HepG2 (cell line): ENCODE measurements at regions not wholly inside any gene's neighbourhood (a gene's known extent, or its start where the extent isn't known, plus 50 kb on each side); places are given as distances from the start of the nearest gene placed in this dataset.

ENCODE experiments used
- ATAC-seq: fragments of 200-7000 bp; cut with Tn5 transposase; 3 replicates; pipeline ENCODE4 v1.9.1; 2020; ENCODE audit warnings: mild to moderate bottlenecking, moderate library complexity
- BruUV-seq: library from RNA; stranded (reverse); fragments of 400-500 nt; replicated peaks from 2 replicates; lab custom pipeline; 2021; lab: Mats Ljungman, UMichigan
- CTCF ChIA-PET: fragments of 300-600 bp; formaldehyde crosslinking; extraction: SDS; loops from one replicate; lab custom pipeline; 2021; ENCODE audit warnings: low total read pairs, inconsistent platforms, low intra/inter-chr PET ratio; lab: Yijun Ruan, JAX
- POLR2A ChIA-PET: fragments of 350-600 bp; sonication (Branson Sonifier 250); formaldehyde crosslinking; loops from one replicate; lab custom pipeline; 2020; ENCODE audit warnings: antibody characterized with exemption, inconsistent platforms; lab: Yijun Ruan, JAX
- DNase-seq: peaks from one replicate; pipeline ENCODE4 v3.0.0-alpha.2; 2015; ENCODE audit warnings: low spot score
- FAIRE-seq: peaks from 3 replicates; lab custom pipeline; 2011; peaks lifted over from hg19 to GRCh38; lab: Jason Lieb, UNC
- H2AFZ ChIP-seq: one replicate; pipeline ENCODE4 v1.6.1; 2011; ENCODE audit warnings: low read length, inconsistent platforms
- H3K27ac ChIP-seq: fragments of 300-600 bp; 3 replicates; pipeline ENCODE4 v1.8.0; 2011; ENCODE audit warnings: mixed run types, mild to moderate bottlenecking, mixed read lengths, low read length, inconsistent platforms; ENCODE audit not compliant: insufficient read depth; ENCODE audit errors: extremely low read length
- H3K27me3 ChIP-seq, 2 experiments: fragments of 200-600 bp in 1 of 2; 2 replicates in 1 of 2; 3 replicates in 1 of 2; pipeline versions ENCODE4 v1.6.0 to v1.8.0; 2011; ENCODE audit warnings: low read length in 2 of 2, mild to moderate bottlenecking in 2 of 2, moderate library complexity in 2 of 2, inconsistent platforms in 1 of 2; ENCODE audit not compliant: insufficient read depth in 2 of 2, control insufficient read depth in 1 of 2
- H3K36me3 ChIP-seq, 2 experiments: fragments of 200-600 bp in 1 of 2; replicated peaks in 1 of 2; 2 replicates in 1 of 2; 3 replicates in 1 of 2; pipeline versions ENCODE4 v1.5.1 to v1.8.0; 2011; ENCODE audit warnings: low read length in 2 of 2, inconsistent platforms in 1 of 2; ENCODE audit not compliant: insufficient read depth in 2 of 2, control insufficient read depth in 1 of 2
- H3K4me1 ChIP-seq: 2 replicates; pipeline ENCODE4 v1.5.1; 2012; ENCODE audit warnings: low read length, inconsistent platforms; ENCODE audit not compliant: insufficient read depth
- H3K4me2 ChIP-seq: 2 replicates; pipeline ENCODE4 v1.6.0; 2011; ENCODE audit warnings: low read depth, low read length, inconsistent platforms
- H3K4me3 ChIP-seq, 3 experiments: fragments of 200-600 bp in 1 of 3; sonication (generic), shearing (Covaris generic) in 1 of 3; replicated peaks in 1 of 3; 2 replicates each; pipeline ENCODE4 v1.5.1; 2011 to 2016; ENCODE audit warnings: low read length in 3 of 3, inconsistent platforms in 2 of 3, low read depth in 2 of 3, mild to moderate bottlenecking in 2 of 3, control low read depth in 1 of 3, mixed read lengths in 1 of 3; ENCODE audit not compliant: insufficient read depth in 1 of 3
- H3K79me2 ChIP-seq: one replicate; pipeline ENCODE4 v1.6.1; 2011; ENCODE audit warnings: low read length, inconsistent platforms; ENCODE audit not compliant: insufficient read depth
- H3K9ac ChIP-seq: 2 replicates; pipeline ENCODE4 v1.6.0; 2011; ENCODE audit warnings: mild to moderate bottlenecking, low read depth, low read length, inconsistent platforms; ENCODE audit not compliant: insufficient read depth
- H3K9me3 ChIP-seq: 2 replicates; pipeline ENCODE4 v1.5.1; 2012; ENCODE audit warnings: mild to moderate bottlenecking, low read length
- H4K20me1 ChIP-seq: 2 replicates; pipeline ENCODE4 v1.6.0; 2011; ENCODE audit warnings: inconsistent platforms, mild to moderate bottlenecking, low read length, moderate library complexity; ENCODE audit not compliant: insufficient read depth
- BCL3 ChIP-seq: sonication (generic); formaldehyde crosslinking; IDR thresholded peaks from 2 replicates; pipeline ENCODE4 v1.5.1; 2020; ENCODE audit warnings: mild to moderate bottlenecking, missing genetic modification reagents, moderate library complexity
- CENPT ChIP-seq: sonication (generic); formaldehyde crosslinking; IDR thresholded peaks from 2 replicates; pipeline ENCODE4 v1.8.0; 2022; ENCODE audit warnings: low read depth, mild to moderate bottlenecking, moderate library complexity, missing genetic modification reagents
- FOXC1 ChIP-seq: sonication (generic); formaldehyde crosslinking; IDR thresholded peaks from 2 replicates; pipeline ENCODE4 v1.8.0; 2022; ENCODE audit warnings: mild to moderate bottlenecking, missing genetic modification reagents, borderline replicate concordance
- GABPB1 ChIP-seq: IDR thresholded peaks from 2 replicates; pipeline ENCODE4 v1.6.1; 2016; ENCODE audit warnings: mild to moderate bottlenecking, missing genetic modification reagents, moderate library complexity, missing compliant biosample characterization
- KLF16 ChIP-seq, 2 experiments: sonication (generic) in 1 of 2; formaldehyde crosslinking in 1 of 2; IDR thresholded peaks; 2 replicates each; pipeline versions ENCODE4 v1.6.1 to v1.8.0; 2016 to 2023; ENCODE audit warnings: missing genetic modification reagents in 2 of 2, missing compliant biosample characterization in 1 of 2
- KLF9 ChIP-seq: IDR thresholded peaks from 2 replicates; pipeline ENCODE4 v1.6.1; 2016; ENCODE audit warnings: low read depth
- MAX ChIP-seq: IDR thresholded peaks from 2 replicates; pipeline ENCODE4 v1.6.1; 2012; ENCODE audit warnings: inconsistent platforms
- NFATC3 ChIP-seq: sonication (generic); formaldehyde crosslinking; IDR thresholded peaks from 2 replicates; pipeline ENCODE4 v1.5.1; 2020; ENCODE audit warnings: mild to moderate bottlenecking, missing genetic modification reagents
- NFE2L1 ChIP-seq: sonication (generic); formaldehyde crosslinking; IDR thresholded peaks from 2 replicates; pipeline ENCODE4 v1.4.0; 2020; ENCODE audit warnings: missing genetic modification reagents, mild to moderate bottlenecking, borderline replicate concordance
- SP5 ChIP-seq: IDR thresholded peaks from 2 replicates; pipeline ENCODE4 v1.6.1; 2016; ENCODE audit warnings: low read depth, borderline replicate concordance
- TFDP2 ChIP-seq: sonication (generic); formaldehyde crosslinking; IDR thresholded peaks from 2 replicates; pipeline ENCODE4 v1.4.0; 2020; ENCODE audit warnings: missing genetic modification reagents
- TRAFD1 ChIP-seq: sonication (generic); formaldehyde crosslinking; IDR thresholded peaks from 2 replicates; pipeline ENCODE4 v1.5.1; 2020; ENCODE audit warnings: missing genetic modification reagents, mild to moderate bottlenecking, borderline replicate concordance
- ZFAT ChIP-seq: sonication (generic); formaldehyde crosslinking; conservative IDR thresholded peaks from 2 replicates; pipeline ENCODE4 v1.8.1; 2023; ENCODE audit warnings: missing genetic modification reagents, inconsistent platforms
- ZFP91 ChIP-seq: sonication (generic); formaldehyde crosslinking; IDR thresholded peaks from 2 replicates; pipeline ENCODE4 v1.9.0; 2022; ENCODE audit warnings: missing genetic modification reagents, mild to moderate bottlenecking, borderline replicate concordance
- ZGPAT ChIP-seq: IDR thresholded peaks from 2 replicates; pipeline ENCODE4 v1.6.1; 2016; ENCODE audit warnings: mild to moderate bottlenecking
- ZNF329 ChIP-seq: sonication (generic); formaldehyde crosslinking; IDR thresholded peaks from 2 replicates; pipeline ENCODE4 v1.9.0; 2021; ENCODE audit warnings: low read depth, mild to moderate bottlenecking, missing genetic modification reagents
- WGBS: methylation state at CpG from one replicate; pipeline ENCODE4 v1.1.6; 2017; ENCODE audit warnings: low lambda C conversion rate; 5-methylcytosine and 5-hydroxymethylcytosine counted together
- in situ Hi-C: cut with HindIII; loops from 2 replicates; pipeline ENCODE4 v1.10.0; 2017; ENCODE audit warnings: low pct_unique_long_range_greater_than_20kb; ENCODE audit not compliant: extremely low pct_ligation_motif_present
- intact Hi-C: fragments of 100-400 bp; cut with micrococcal nuclease; formaldehyde crosslinking; loops from one replicate; pipeline ENCODE4 v1.10.0; 2022; ENCODE audit not compliant: unreplicated experiment

DNA sequence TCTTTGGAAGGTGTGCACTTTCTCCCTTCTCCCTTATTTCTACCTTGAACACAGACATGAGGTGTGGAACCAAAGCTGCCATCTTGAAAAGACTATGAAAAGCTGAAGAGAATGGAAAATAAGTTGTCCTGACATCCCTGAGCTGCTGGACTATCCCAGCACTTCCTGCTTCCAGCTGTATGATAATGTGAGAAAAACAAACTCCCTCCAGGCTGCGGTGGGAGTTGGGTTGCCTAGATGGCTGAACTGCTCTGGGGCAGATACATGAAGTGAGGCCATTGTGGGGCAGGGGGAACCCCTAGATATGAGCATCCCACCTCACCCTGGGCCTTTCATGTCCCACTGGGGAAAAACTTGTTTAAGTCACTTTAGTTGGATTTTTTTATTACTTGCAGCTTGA, 82.4 kb downstream of the BOD1 start:
- peaks cover 0 to 4% of the 10 kb centered on the region in 2 experiments; a peak in 2 of 5 replicates for H3K27me3 ChIP-seq
- no TSS peak for BruUV-seq
- no peak for DNase-seq
- H3K9me3 ChIP-seq = no peaks in the 10 kb centered on the region
- no peak for ATAC-seq
- FAIRE-seq = no peak
- no peaks in the 10 kb centered on the region for H3K79me2 ChIP-seq
- no peak overlapping the region for H3K4me2 ChIP-seq
- no peaks in the 10 kb centered on the region for H3K36me3 ChIP-seq
- ChIA-PET POLR2A (no interaction called here), CTCF (no interaction called here)
- no peaks in the 10 kb centered on the region for H3K4me1 ChIP-seq
- H3K9ac ChIP-seq = no peak overlapping the region
- 0% methylated on average over 1 of the region's 1 CpG for WGBS
- H3K27ac ChIP-seq = no peak overlapping the region
- no peaks in the 10 kb centered on the region for H4K20me1 ChIP-seq
- intact Hi-C loops (no loop called here), in situ Hi-C loops (no loop called here)
- no peak overlapping the region for H2AFZ ChIP-seq
- no peak overlapping the region for H3K4me3 ChIP-seq
- TF ChIP-seq BCL3 (no peak), FOXC1 (CRISPR knock-in tag) (no peak), ZFAT (CRISPR knock-in tag) (no peak), GABPB1 (CRISPR knock-in tag) (no peak), ZFP91 (CRISPR knock-in tag) (no peak), MAX (no peak), SP5 (CRISPR knock-in tag) (no peak), NFATC3 (CRISPR knock-in tag) (no peak), KLF16 (CRISPR knock-in tag; IDR thresholded peaks at IDR 0.05) (no peak), TRAFD1 (CRISPR knock-in tag) (no peak), NFE2L1 (CRISPR knock-in tag) (no peak), TFDP2 (CRISPR knock-in tag) (no peak), ZGPAT (no peak), CENPT (no peak), ZNF329 (CRISPR knock-in tag) (no peak), KLF9 (CRISPR knock-in tag) (no peak)
